GM21825 (cell line): ENCODE measurements at regions not wholly inside any gene's neighbourhood (a gene's known extent, or its start where the extent isn't known, plus 50 kb on each side); places are given as distances from the start of the nearest gene placed in this dataset.

Source experiments
- ATAC-seq: cut with Tn5 transposase; IDR thresholded peaks from one replicate; pipeline ENCODE4 v1.9.1; 2021; ENCODE audit warnings: mild to moderate bottlenecking, moderate library complexity; ENCODE audit not compliant: unreplicated experiment

DNA sequence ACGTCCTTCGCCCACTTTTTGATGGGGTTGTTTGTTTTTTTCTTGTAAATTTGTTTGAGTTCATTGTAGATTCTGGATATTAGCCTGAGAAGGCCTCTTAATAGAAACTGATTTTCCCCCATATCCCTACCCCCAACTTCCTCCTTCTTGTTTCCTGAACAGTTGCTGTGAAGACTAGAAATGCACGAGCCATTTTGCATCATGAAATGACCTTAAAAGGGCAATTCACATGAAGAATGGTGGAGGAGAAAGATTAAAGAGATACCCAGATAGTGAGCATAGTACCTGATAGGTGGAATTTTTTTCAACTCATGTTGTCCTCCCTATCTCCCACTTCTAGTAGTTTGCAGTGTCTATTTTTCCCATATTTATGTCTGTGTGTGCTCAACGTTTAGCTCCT lies 55.2 kb upstream of the KCNH8 start:
- ATAC-seq = no peak

DNA sequence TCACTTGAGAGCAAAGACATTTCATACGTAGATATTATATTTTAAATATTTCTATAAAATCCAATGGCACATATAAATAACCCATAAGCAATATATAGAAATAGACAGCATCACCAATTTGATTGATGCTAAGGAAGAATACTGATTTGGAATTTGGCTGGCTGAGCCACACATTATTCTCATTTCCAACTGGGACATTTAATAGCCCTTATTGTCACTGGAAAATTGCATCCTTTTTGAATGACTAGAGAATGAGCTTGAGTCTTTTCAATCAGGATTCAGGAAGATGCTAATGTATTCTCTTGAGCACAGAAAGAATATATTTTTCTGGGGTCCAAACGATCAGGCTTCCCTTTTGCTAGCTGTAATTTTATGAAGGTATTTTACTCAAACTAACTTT lies 70.9 kb upstream of the KCNH8 start:
- no peak for ATAC-seq

DNA sequence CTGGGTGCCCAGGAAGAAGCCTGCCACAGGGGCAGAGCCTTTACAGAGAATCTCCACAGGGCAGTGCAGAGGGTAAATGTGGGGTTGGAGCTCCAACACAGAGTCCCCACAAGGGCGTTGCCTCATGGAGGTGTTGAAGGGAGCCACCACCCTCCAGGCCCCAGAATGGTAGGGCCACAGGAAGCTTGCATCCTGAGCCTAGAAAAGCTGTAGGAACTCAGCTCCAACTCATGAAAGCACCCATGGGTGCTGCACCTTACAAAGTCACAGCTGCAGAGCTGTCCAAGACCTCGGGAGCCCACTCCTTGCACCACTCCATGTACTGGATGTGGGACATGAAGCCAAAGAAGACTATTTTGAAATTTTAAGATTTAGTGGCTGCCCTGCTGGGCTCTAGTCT lies 73.3 kb upstream of the KCNH8 start:
- no peak for ATAC-seq

DNA sequence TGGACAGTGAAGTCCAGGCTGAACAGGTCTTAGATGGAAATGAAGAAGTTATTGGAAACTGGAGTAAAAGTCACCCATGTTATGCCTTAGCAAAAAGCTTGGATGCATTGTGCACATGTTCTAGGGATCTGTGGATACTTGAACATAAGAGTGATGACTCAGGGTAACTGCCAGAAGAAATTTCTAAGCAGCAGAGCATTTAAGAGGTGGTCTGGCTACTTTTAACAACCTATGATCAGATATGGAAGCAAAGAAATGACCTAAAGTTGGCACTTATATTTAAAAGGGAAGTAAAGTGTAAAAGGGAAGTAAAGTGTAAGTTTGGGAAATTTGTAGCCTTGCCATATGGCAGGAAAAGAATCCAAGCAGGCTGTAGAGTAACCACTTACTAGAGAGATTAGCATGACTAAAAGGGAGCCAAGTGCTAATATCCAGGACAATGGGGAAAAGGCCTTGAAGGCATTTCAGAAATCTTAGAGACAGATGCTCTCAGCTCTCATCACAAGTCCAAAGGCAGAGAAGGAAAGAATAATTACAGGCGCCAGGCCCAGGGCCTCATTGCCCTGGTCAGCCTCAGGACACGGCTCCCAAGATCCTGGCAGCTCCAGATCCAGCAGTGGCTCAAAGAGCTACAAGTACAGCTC lies 73.9 kb upstream of the KCNH8 start:
- ATAC-seq = no peak

DNA sequence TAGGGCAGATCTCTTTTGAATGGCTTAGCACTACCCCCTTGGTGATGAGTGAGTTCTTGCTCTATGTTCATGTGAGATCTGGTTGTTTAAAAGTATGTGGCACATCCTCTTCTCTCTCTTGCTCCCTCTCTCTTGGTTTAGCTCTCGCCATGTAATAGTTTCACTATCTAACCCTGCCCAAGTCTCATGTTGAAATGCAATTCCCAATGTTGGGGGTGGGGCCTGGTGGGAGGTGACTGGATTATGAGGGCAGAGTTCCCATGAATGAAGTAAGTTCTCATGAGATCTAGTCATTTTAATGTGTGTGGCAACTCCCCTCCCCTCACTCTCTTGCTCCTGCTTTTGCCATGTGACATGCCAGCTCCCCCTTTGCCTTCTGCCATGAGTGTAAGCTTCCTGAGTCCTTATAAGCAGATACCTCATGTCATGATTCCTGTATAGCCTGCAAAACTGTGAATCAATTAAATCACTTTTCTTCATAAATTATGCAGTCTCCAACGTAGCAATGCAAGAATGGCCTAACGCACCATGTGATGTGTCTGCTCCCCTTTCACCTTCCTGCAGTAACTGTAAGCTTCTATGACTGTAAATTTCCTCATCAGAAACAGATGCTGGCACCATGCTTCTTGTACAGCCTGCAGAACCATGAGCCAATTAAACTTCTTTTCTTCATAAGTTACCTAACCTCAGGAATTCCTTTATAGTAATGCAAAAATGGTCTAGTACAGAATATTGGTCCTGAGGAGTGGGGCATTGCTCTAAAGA lies 74.8 kb upstream of the KCNH8 start:
- no peak for ATAC-seq

DNA sequence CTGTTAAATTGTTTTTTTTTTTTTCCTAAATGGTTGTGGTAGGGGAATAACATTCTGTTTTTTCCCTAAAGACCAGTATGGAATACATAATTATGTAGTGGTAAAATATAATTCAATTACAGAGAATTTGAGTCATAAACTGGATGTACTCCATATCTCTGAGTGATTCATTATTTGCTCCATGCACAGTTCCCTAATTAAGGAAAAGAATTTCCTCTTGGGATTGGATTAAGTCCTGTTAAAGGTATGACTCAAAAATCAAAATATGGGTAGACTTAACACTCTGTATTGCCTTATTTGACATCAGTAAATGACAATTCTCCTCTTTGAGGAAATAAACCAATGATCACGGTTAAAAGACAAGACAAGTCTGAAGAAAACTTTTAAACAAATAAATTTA lies 78.0 kb upstream of the KCNH8 start:
- no peak for ATAC-seq

DNA sequence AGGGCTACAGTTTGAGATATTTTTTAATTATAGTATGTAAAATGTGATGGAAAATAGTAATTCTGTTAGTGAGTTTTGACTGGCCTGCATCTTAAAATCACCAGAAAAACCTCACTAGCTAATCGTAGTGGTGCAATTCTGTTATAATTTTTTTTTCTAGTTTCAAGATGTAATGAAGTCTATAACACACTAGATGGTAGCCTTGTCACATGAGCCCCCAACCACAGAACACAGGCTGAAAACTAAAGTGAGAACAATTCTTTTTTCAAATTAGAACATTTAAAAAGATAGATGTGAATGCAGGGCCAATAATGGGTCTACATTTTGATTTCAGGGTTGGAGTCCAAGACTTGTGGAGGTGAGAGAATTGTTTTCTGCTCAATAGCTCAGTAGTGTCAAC lies 83.3 kb upstream of the KCNH8 start:
- ATAC-seq = no peak

DNA sequence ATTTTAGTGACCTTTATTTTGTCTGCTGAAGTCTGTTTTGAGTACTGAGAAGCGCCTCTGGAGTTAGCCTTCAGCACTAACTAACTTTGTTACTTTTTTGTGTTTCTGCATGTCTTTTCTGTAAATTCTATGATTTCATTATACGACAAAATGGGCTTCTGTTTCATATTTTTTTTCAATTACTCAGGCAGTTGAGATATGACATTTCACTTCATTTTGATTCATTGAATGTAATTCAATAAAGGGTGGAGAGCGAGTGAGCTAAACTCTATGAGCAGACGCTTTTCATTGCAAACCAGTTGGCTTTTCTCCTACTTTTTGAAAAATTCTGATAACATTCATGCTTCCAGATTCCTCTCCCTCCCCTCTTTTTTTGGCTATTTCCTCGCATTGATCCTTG lies 84.4 kb upstream of the KCNH8 start:
- ATAC-seq = no peak

DNA sequence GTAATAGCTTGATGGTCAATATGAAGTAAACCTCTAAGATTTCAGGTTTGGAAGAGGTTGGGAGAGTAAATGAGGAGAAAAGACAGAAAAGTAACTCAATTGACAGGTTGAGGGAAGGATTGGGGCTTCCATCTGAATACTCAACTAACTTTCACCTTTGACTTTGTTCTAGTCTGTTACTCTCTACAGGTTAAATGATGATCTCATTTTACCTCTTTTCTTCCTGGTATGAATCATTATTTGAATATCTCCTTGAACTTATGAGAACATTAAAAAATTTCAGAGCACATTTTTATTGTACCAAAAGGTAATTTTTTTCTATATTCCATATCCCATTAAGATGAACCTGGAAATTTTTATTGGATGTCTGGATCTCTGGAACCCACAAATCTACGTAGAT lies 87.9 kb upstream of the KCNH8 start:
- no peak for ATAC-seq

DNA sequence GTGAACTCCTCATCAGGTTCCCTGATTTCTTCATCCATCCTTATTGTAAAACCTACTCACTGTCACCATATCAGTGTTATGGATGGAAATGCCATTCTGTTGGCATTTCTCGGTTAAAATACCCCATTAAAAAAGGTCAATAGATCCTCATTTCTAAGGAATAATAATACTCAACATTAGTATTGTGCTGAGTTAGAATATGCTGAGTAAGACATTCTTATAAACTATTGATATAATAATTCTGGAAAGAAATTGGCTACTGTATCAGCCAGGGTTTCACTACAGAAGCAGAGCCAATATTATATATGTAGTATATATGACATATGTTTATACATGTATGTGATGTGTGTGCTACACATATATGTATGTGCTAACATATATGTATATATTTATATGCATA lies 95.4 kb upstream of the KCNH8 start:
- ATAC-seq = no peak

DNA sequence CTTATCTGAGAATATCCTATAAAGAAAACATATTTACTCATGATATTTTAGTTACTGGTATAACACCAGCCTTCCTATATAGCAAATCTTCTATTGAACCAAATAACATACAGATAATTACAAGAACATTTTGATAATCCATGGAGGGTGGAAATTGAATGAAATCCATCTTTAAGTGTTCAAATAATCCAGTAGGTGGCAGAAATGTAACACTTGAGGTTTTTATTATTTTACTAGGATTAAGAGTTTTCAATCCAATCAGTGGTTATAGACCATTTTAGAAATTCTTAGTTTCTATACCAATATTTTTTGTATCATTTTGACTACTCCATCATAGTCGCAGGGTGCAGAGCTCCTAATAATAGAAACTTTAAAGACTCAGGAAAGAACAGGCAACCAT lies 101.9 kb upstream of the KCNH8 start:
- ATAC-seq = no peak

DNA sequence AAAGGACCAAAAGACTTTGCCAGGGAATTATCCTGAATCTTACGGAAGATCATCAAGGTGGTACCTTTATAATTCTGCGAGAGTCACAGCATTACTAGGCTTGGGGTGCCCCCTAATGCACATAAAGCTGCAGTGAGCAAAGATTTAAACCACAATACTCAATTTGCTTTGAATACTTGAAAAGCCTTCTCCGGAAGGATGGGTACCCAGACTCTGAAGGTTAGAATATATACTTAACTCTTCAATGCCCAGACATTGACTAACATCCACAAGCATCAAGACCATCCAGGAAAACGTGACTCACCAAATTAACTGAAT lies 117.8 kb upstream of the KCNH8 start:
- ATAC-seq = no peak

DNA sequence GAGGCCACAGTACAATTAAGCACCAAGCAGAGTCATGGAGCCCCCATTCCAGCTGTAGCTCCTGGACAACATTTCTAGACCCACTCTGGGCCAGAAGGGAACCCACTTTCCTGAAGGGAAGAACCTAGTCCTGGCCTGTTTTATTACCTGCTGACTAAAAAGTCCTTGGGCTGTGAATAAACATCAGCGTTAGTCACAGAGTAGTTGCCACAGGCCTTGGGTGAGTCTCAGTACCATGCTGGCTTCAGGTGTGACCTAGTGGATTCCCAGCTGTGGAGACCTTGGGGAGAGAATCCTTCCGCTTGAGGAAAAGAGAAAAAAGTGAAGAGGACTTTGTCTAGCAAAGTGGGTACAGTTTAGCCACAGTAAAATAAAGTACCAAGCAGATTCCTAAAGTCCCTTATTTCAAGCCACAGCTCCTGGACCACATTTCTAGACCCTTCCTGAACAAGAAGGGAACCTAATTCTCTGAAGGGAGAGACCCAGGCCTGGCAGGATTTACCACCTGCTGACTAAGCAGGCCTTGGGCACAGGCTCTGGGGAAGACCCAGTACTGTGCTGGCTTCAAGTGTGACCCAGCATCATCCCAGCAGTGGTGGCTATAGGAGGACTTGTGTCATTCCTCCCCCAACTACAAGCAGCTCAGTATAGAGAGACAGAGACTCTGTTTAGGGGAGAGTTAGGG lies 118.3 kb upstream of the KCNH8 start:
- ATAC-seq = no peak

DNA sequence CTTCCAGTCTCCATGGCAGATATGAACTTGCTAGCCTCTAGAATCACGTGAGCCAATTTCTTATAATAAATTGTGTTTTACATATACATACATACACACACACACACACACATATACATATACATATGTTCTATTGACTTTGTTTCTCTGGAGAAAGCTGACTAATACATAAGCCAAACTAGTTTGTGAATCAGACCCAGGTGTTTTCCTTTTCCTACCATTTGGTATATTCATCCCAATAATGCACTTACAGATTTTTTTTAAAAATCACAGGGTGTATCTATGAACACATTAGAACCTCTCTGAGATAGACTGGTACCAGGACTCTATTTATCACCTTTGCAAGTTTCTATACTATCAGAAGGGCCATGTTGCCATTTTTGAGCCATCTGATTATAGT lies 122.9 kb upstream of the KCNH8 start:
- ATAC-seq = no peak

DNA sequence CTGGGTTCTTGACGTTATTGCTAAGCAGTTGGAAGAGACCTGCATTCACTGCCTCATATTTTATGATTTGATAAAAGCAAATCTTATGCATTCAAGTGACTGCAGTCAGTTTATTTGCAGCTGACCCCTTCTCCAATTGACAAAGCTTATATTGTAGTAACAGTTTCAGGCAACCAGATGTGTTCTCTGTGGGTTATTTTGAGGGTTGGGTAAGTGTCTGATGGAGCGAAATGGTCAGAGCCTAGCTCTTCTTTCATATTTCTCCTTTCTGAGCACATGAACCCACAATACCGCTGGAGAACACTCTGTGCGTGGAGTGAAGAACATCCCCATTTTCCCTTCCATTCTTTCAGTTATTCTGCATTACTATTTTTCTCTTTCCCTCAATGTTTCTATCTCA lies 125.8 kb upstream of the KCNH8 start:
- ATAC-seq = no peak

DNA sequence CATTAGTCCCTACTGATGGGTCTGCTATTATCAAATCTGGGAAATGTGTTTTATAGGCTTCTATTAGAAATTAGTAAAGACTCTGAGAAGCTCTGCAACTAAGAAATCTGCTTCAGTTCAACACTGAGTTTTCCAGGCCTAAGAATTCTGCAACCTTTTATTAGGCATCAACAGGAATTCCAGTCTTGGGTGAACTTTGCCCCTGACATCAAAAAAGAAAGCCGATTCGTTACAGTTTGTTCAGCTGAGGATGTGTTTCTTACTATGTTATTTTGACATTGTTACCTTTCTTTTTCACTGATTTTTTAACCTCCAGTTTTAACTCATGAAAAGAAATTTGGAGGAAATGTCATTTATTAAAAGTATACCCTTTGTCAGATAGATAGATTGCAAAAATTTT lies 131.5 kb upstream of the KCNH8 start:
- no peak for ATAC-seq

DNA sequence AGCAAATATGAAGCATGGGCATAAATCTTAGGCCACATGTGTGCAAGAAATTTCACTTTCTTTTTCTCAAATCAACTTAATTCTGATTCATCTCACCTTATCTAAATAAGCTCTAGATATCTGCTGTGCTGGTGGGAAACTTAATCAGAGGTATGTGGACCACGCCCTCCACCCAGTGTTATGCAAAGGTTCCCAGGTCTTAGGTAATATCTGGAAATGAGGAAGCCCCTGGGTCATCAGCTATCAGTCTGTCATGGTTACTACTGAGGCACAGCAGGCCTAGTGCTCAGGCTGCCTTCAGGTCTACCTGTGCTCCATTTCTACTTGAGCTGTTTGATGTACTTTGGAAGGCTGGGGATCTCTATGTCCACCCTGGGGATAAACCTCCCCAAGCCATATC lies 134.4 kb upstream of the KCNH8 start:
- no peak for ATAC-seq

DNA sequence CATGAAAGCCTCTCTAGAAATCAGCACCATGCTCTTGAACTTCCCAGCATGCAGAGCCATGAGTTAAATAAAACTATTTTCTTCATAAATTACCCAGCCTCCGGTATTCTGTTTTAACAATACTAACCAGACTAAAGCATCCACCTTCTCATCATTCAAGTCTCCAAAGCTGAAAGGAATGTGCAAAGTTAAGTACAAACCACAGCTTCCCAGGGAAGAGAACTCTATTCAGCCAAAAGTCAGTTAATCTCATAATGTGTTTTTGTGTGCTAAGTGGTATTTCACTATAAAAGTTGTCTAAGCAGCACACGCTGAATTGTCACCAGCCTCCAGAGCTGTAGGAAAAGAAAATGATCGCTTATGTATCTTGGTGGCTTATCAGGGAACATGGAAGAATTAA lies 135.5 kb upstream of the KCNH8 start:
- no peak for ATAC-seq

DNA sequence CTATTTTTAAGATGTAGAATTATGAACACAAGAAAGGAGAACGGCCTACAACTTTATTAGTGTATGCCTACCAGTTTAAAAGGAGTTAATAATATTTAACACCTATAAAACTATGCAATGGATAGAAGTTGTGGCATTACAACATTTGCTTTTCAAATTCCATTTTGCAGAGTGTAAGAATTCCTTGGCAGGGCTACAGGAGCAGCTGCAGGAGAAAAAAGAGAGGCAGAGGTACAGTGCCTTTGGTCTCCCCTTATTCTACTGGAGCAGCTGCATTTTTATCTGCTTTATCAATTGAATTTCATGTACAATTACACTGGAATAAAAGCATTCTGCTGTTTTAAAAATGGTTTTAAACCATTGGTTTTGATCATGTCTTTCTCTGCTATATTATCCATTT lies 145.7 kb upstream of the KCNH8 start:
- no peak for ATAC-seq

DNA sequence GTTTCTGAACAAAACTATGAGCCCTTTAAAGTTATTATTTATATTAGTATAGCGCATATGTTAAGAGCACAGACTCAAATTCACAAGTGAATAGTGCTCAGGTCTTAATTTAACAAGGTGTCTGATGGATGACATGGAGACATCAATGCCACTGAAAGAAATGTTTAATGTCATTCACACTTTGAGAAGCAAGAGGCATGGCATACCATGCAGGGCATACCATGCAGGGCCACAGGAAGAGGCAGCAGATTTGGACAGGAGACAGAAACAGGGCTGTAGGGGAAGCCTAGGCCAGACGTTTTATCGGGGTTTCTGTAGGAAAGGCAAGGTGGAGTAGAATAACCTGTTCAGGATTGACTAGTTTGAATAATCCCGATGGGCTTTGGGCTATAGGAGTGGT lies 150.2 kb upstream of the KCNH8 start:
- no peak for ATAC-seq

DNA sequence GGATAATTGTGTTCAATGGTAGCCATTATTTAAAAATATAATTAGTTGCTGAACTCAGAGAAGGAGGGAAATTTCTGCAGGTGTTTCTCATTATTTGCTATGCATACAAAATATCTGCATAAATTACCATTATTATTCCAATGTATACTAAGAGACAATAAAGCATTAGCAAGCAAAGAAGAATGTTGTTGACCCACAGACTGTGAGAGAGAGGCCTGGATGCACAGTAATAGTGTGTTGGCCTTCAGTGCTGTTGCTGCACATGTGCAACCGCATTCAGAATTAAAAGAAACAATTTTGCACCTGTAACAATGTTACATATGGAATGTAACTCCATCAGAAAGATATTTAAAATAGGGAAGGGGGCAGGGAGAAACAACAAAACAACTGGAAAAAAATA lies 155.6 kb upstream of the KCNH8 start:
- no peak for ATAC-seq

DNA sequence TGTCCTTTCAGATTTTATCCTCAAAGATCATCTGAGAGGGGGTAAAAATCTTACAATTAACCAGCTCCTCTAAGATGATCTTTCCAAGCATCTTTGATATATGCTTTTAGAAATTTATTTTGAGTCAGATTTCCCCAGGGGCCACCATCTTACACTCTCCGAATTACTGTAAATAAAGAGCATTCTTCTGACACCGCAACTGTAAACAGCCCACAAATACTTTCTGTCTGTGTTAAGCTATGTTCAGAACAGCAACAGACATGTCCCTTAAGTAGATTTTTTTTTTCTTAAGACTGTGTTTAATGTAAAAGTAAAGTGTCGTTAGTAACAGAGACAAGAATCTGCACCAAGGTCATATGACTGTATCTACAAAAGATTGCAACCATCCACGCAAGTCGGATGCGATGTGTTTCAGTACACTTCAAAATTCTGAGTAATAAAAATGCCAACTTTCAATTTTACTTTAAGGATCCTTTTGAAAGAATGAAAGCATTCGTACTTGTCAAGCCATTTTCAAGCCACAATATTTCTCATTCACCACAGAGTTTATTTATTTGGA lies 159.0 kb upstream of the KCNH8 start:
- no peak for ATAC-seq
